ENCODE measurements at regions not wholly inside any gene's neighbourhood (a gene's known extent, or its start where the extent isn't known, plus 50 kb on each side); places are given as distances from the start of the nearest gene placed in this dataset.
"Not testable (repeated sequence)": the region's sequence is repeated elsewhere in the genome, so short reads cannot be mapped to it uniquely, and the experiment has no call there.

- DNase-seq: no peak
- H3K27ac Mint-ChIP-seq: no peak overlapping the region
These were observed 75.6 kb upstream of the USP25 start for GRCh38 chr21:15654171-15654570.

GRCh38 chr21:15659753-15660422, 69.9 kb upstream of the USP25 start:
- Mint-ChIP-seq H3K4me1 (ENCODE audit: low read depth) (no peaks in the 10 kb centered on the region), H3K36me3 (ENCODE audit: insufficient read depth in 2 of 2) (no peaks in the 10 kb centered on the region), H3K27me3 (ENCODE audit: low read depth) (no peaks in the 10 kb centered on the region), H3K9me3 (no peaks in the 10 kb centered on the region), H3K4me3 (no peak overlapping the region), H3K27ac (no peak overlapping the region)
- ATAC-seq (replicated peaks in 1 of 2) (no peak), DNase-seq (no peak)

More at GRCh38 chr21:15654171-15654570, 75.6 kb upstream of the USP25 start:
- no peak for ATAC-seq (replicated peaks in 1 of 2)
- Mint-ChIP-seq H3K36me3 (ENCODE audit: insufficient read depth in 2 of 2) (no peaks in the 10 kb centered on the region), H3K27me3 (ENCODE audit: low read depth) (no peaks in the 10 kb centered on the region), H3K4me1 (ENCODE audit: low read depth) (no peaks in the 10 kb centered on the region), H3K4me3 (no peak overlapping the region), H3K9me3 (no peaks in the 10 kb centered on the region)

DNA sequence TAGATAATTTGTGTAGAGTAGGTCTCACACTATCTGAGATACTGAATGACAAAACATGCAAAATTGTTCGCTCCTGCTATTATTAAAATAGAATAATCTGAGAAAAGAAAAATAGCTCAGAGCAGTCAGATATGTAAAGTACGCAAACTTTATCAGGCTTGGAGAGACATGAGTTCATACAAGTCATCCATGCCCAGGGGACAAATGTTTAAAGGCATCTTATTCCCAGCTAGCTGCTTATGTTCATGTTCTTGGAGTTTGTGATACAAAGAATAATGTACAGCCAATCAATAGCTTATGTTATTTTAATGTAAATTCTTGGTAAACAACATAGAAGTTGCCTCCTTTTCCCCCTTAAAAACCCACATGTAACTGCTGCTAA, 69.4 kb upstream of the USP25 start:
- no peak overlapping the region for H3K4me3 Mint-ChIP-seq

DNA sequence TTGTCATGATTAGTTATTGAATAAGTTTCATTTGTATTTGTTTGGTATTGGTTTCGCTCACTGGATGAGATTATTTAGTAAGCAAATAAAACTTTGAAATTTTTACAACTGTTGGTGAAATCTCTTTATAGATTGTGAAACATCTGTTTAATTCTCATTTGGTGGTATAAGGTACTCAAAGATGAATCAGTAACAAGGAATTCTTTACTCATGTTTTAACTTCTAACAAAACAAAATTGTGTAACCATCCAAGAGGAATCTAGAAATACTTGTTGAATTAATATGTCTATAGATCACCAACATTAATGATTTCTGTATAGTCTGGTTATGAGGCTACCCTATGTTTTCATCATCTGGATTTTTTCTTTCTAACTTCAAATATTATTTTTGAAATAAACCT, 62.8 kb upstream of the USP25 start:
- DNase-seq: no peak
- no peak overlapping the region for H3K4me3 Mint-ChIP-seq

More for the DNA sequence above, 69.4 kb upstream of the USP25 start:
- H3K27ac Mint-ChIP-seq: no peak overlapping the region
- H3K4me1 Mint-ChIP-seq (ENCODE audit: low read depth): no peaks in the 10 kb centered on the region
- no peaks in the 10 kb centered on the region for H3K27me3 Mint-ChIP-seq (ENCODE audit: low read depth)
- DNase-seq (no peak), ATAC-seq (replicated peaks in 1 of 2) (no peak)
- no peaks in the 10 kb centered on the region for H3K9me3 Mint-ChIP-seq
- no peaks in the 10 kb centered on the region for H3K36me3 Mint-ChIP-seq (ENCODE audit: insufficient read depth in 2 of 2)

DNA sequence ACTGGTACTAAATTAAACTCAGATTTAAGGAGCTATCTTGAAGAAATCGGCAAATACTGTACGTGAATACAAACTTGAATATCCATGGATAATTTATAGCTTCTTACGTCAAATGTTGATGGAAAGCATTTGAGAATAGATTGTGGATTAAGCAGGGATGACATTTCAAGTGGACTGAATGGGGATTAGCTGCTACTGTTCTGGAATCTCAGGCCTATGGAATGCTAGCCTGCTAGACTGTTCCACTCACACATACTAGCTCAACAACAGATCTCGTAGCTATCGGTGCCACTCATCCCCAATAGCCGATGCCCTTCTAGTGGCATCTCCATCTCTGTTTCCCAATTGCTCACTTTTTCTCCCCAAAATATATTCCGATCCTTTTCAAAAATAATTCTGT, 62.0 kb upstream of the USP25 start:
- ATAC-seq (replicated peaks in 1 of 2) (no peak), DNase-seq (no peak)
- H3K27me3 Mint-ChIP-seq (ENCODE audit: low read depth): no peaks in the 10 kb centered on the region
- no peaks in the 10 kb centered on the region for H3K4me1 Mint-ChIP-seq (ENCODE audit: low read depth)
- no peaks in the 10 kb centered on the region for H3K36me3 Mint-ChIP-seq (ENCODE audit: insufficient read depth in 2 of 2)
- H3K9me3 Mint-ChIP-seq: no peaks in the 10 kb centered on the region
- H3K4me3 Mint-ChIP-seq: no peak overlapping the region
- H3K27ac Mint-ChIP-seq: no peak overlapping the region

More for the DNA sequence above, 62.8 kb upstream of the USP25 start:
- Mint-ChIP-seq H3K9me3 (no peaks in the 10 kb centered on the region), H3K36me3 (ENCODE audit: insufficient read depth in 2 of 2) (no peaks in the 10 kb centered on the region), H3K4me1 (ENCODE audit: low read depth) (no peaks in the 10 kb centered on the region), H3K27me3 (ENCODE audit: low read depth) (no peaks in the 10 kb centered on the region), H3K27ac (no peak overlapping the region)
- no peak for ATAC-seq (replicated peaks in 1 of 2)

GRCh38 chr21:15669247-15669646, 60.5 kb upstream of the USP25 start:
- no peak overlapping the region for H3K4me3 Mint-ChIP-seq
- H3K27me3 Mint-ChIP-seq (ENCODE audit: low read depth): no peaks in the 10 kb centered on the region

DNA sequence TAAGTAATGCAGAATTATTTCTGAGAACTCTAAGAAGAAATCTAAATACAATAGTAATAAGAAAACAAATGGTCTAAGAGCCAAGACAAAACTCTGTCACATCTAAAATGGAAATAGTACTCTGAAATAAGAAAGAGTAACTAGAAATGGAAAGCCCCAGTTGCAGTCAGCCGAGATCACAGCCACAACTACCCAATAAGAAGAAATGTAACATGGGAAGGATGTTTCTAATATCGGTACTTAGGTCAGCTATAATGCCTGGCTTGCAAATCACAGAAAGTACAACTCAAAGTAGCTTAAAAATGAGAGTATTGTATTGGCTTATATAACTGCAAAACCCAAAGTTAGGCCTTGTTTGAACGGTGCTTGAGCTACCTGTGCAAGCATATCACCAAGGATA, 58.6 kb upstream of the USP25 start:
- Mint-ChIP-seq H3K4me1 (ENCODE audit: low read depth) (no peaks in the 10 kb centered on the region), H3K4me3 (no peak overlapping the region), H3K36me3 (ENCODE audit: insufficient read depth in 2 of 2) (no peaks in the 10 kb centered on the region), H3K27ac (no peak overlapping the region), H3K27me3 (ENCODE audit: low read depth) (no peaks in the 10 kb centered on the region), H3K9me3 (no peaks in the 10 kb centered on the region)
- ATAC-seq (replicated peaks in 1 of 2) (peak in 1 of 2 donors; percentile 11), DNase-seq (no peak)

More at GRCh38 chr21:15669247-15669646, 60.5 kb upstream of the USP25 start:
- Mint-ChIP-seq H3K4me1 (ENCODE audit: low read depth) (no peaks in the 10 kb centered on the region), H3K27ac (no peak overlapping the region), H3K36me3 (ENCODE audit: insufficient read depth in 2 of 2) (no peaks in the 10 kb centered on the region), H3K9me3 (no peaks in the 10 kb centered on the region)
- no peak for DNase-seq
- no peak for ATAC-seq (replicated peaks in 1 of 2)

- not testable (repeated sequence) for H3K27ac Mint-ChIP-seq; H3K4me1 Mint-ChIP-seq (ENCODE audit: low read depth); ATAC-seq (replicated peaks in 1 of 2); H3K36me3 Mint-ChIP-seq (ENCODE audit: insufficient read depth in 2 of 2); H3K4me3 Mint-ChIP-seq; DNase-seq; H3K27me3 Mint-ChIP-seq (ENCODE audit: low read depth); H3K9me3 Mint-ChIP-seq
These were observed 57.2 kb upstream of the USP25 start for GRCh38 chr21:15672578-15672977.

DNA sequence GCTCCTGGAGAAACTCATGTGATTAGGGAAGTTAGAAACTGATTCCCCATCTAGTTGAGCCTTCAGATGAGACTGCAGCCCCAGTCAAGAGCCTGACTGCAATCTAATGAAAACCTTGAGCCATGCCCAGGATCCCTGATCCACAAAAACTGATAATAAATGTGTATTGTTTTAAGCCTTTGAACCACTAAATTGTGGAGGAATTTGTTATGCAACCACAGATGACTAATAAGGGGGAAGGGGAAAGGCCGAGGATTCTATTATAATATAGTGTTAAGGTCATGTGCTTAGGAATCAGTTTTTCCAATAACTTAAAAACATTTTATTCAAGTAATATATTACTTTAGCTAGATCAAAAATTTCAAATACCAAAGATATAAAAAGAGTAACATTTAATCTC, 52.8 kb upstream of the USP25 start:
- no peak overlapping the region for H3K27ac Mint-ChIP-seq
- peaks cover 6% of the 10 kb centered on the region for H3K27me3 Mint-ChIP-seq (ENCODE audit: low read depth)
- no peaks in the 10 kb centered on the region for H3K4me1 Mint-ChIP-seq (ENCODE audit: low read depth)
- H3K4me3 Mint-ChIP-seq: no peak overlapping the region
- H3K36me3 Mint-ChIP-seq (ENCODE audit: insufficient read depth in 2 of 2): no peaks in the 10 kb centered on the region
- H3K9me3 Mint-ChIP-seq: no peaks in the 10 kb centered on the region
- ATAC-seq (replicated peaks in 1 of 2): no peak
- no peak for DNase-seq

- Mint-ChIP-seq H3K36me3 (ENCODE audit: insufficient read depth in 2 of 2) (no peaks in the 10 kb centered on the region), H3K4me1 (ENCODE audit: low read depth) (peaks cover 8% of the 10 kb centered on the region), H3K27ac (no peak overlapping the region), H3K4me3 (no peak overlapping the region), H3K9me3 (no peaks in the 10 kb centered on the region), H3K27me3 (ENCODE audit: low read depth) (peaks cover 12% of the 10 kb centered on the region)
- no peak for ATAC-seq (replicated peaks in 1 of 2)
- peak in 1 of 2 donors; percentile 1 for DNase-seq
These were observed 50.2 kb upstream of the USP25 start for GRCh38 chr21:15679630-15680029.

Data from activated T-cell treated with anti-CD3 and anti-CD28 coated beads, Interleukin-2, amount 50 U/mL, for 72 hours (primary cell).